Skeletal muscle tissue (tissue), 3 donors: ENCODE measurements at regions not wholly inside any gene's neighbourhood (a gene's known extent, or its start where the extent isn't known, plus 50 kb on each side); places are given as distances from the start of the nearest gene placed in this dataset.

Experiments
- H3K27ac ChIP-seq: one replicate; pipeline ENCODE4 v1.7.0; 2013; ENCODE audit warnings: mild to moderate bottlenecking, low read depth, low read length, inconsistent platforms
- H3K27me3 ChIP-seq, 3 donors: one replicate each; pipeline ENCODE4 v1.7.0; 2013; ENCODE audit warnings: low read length in 3 of 3; ENCODE audit not compliant: control insufficient read depth in 3 of 3, insufficient read depth in 3 of 3
- H3K36me3 ChIP-seq, 3 donors: one replicate each; pipeline ENCODE4 v1.7.0; 2013; ENCODE audit warnings: low read length in 3 of 3; ENCODE audit not compliant: control insufficient read depth in 3 of 3, insufficient read depth in 3 of 3
- H3K4me1 ChIP-seq, 3 donors: one replicate each; pipeline ENCODE4 v1.7.0; 2013; ENCODE audit warnings: low read length in 3 of 3, mild to moderate bottlenecking in 3 of 3; ENCODE audit not compliant: control insufficient read depth in 3 of 3, insufficient read depth in 3 of 3
- H3K4me3 ChIP-seq, 3 donors: one replicate each; pipeline ENCODE4 v1.7.0; 2013; ENCODE audit warnings: low read length in 3 of 3
- H3K9ac ChIP-seq, 3 donors: one replicate each; pipeline ENCODE4 v1.7.0; 2013; ENCODE audit warnings: low read length in 3 of 3, mild to moderate bottlenecking in 3 of 3, moderate library complexity in 2 of 3, low read depth in 1 of 3
- H3K9me3 ChIP-seq, 3 donors: one replicate each; pipeline ENCODE4 v1.7.0; 2013; ENCODE audit warnings: low read length in 3 of 3; ENCODE audit not compliant: control insufficient read depth in 3 of 3
- donor health status: Osteomylitis.

GRCh38 chr12:67436230-67436629 lies 167.1 kb downstream of the CAND1 start:
- H3K4me3 ChIP-seq, result no peak overlapping the region
- H3K36me3 ChIP-seq, result no peaks in the 10 kb centered on the region
- H3K27me3 ChIP-seq, result no peaks in the 10 kb centered on the region
- H3K9ac ChIP-seq, result no peak overlapping the region
- H3K9me3 ChIP-seq, result no peaks in the 10 kb centered on the region
- peak overlapping the region; percentile 62 for H3K27ac ChIP-seq
- peaks cover 11 to 37% (median 15%) of the 10 kb centered on the region in 3 donors for H3K4me1 ChIP-seq

DNA sequence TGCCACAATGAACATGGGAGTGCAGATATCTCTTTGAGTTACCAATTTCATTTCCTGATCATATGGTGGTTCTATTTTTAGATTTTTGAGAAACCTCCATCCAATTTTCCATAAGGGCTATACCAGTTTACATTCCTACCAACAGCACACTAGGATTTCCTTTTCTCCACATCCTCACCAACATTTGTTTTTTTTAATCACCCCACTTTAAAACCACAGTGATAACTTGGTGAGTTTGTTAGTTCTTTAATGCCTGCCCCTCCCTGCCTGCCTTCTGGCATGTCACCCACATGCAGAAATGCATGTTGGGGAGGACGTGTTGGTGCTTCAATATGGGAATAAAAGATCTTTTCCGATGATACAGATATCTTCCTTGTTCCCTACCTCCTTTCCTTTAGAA lies 167.9 kb downstream of the CAND1 start:
- H3K9me3 ChIP-seq, result no peaks in the 10 kb centered on the region
- H3K4me3 ChIP-seq, result no peak overlapping the region
- H3K36me3 ChIP-seq, result no peaks in the 10 kb centered on the region
- peaks cover 12 to 38% (median 13%) of the 10 kb centered on the region in 3 donors for H3K4me1 ChIP-seq
- no peak overlapping the region for H3K9ac ChIP-seq
- no peak overlapping the region for H3K27ac ChIP-seq
- no peaks in the 10 kb centered on the region for H3K27me3 ChIP-seq

- Histone ChIP-seq H3K9me3 (no peaks in the 10 kb centered on the region), H3K4me1 (peaks cover 17 to 40% (median 19%) of the 10 kb centered on the region in 3 donors), H3K36me3 (no peaks in the 10 kb centered on the region), H3K9ac (no peak overlapping the region), H3K4me3 (no peak overlapping the region), H3K27me3 (no peaks in the 10 kb centered on the region), H3K27ac (no peak overlapping the region)
Measured at GRCh38 chr12:67439611-67440010, 170.5 kb downstream of the CAND1 start.

- Histone ChIP-seq H3K4me3 (peak overlapping the region; percentile 63 to 67 (median 65)), H3K9me3 (no peaks in the 10 kb centered on the region), H3K27me3 (no peaks in the 10 kb centered on the region), H3K36me3 (no peaks in the 10 kb centered on the region), H3K9ac (peak overlapping the region; percentile 73 to 82 (median 80)), H3K4me1 (peaks cover 10 to 20% (median 13%) of the 10 kb centered on the region in 3 donors), H3K27ac (peak overlapping the region; percentile 92)
Measured at GRCh38 chr12:67441736-67442346, 172.7 kb downstream of the CAND1 start.

- Histone ChIP-seq H3K27me3 (no peaks in the 10 kb centered on the region), H3K4me3 (peak overlapping the region; percentile 63 to 67 (median 65)), H3K9me3 (no peaks in the 10 kb centered on the region), H3K4me1 (peaks cover 10 to 18% (median 13%) of the 10 kb centered on the region in 3 donors), H3K9ac (peak overlapping the region; percentile 73 to 82 (median 80)), H3K36me3 (no peaks in the 10 kb centered on the region), H3K27ac (peak overlapping the region; percentile 92)
Measured at GRCh38 chr12:67442347-67442841, 173.2 kb downstream of the CAND1 start.

- Histone ChIP-seq H3K36me3 (no peaks in the 10 kb centered on the region), H3K27ac (peak overlapping the region; percentile 92)
Measured at GRCh38 chr12:67442896-67443295, 173.7 kb downstream of the CAND1 start.

DNA sequence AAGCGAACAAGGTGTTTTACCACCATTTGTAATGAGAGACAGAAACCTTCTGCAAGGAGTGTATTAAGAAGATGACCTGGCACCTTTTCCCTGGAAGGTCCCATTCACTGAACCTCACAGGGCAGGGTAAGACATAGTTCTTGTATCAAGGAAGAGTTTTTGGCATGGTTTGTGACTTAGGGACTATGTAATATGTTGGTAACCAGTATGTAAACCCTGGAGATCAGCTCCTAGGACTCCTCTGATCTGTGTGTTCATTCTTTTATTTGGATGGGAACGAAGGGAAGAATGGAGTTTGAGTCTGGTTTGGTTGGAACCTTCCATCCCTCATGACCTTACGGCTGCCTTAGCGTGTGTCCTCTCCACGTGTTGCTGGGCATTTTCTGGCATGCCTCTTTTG lies 175.4 kb downstream of the CAND1 start:
- Histone ChIP-seq H3K4me1 (peaks cover 10 to 19% (median 13%) of the 10 kb centered on the region in 3 donors), H3K36me3 (no peaks in the 10 kb centered on the region), H3K27me3 (no peaks in the 10 kb centered on the region), H3K27ac (no peak overlapping the region), H3K4me3 (no peak overlapping the region), H3K9me3 (no peaks in the 10 kb centered on the region), H3K9ac (no peak overlapping the region)

More at GRCh38 chr12:67442896-67443295, 173.7 kb downstream of the CAND1 start:
- no peaks in the 10 kb centered on the region for H3K9me3 ChIP-seq
- no peaks in the 10 kb centered on the region for H3K27me3 ChIP-seq
- peaks cover 10 to 18% (median 13%) of the 10 kb centered on the region in 3 donors for H3K4me1 ChIP-seq
- H3K4me3 ChIP-seq, result peak overlapping the region in 1 of 3 donors; percentile 67
- peak overlapping the region; percentile 73 to 82 (median 80) for H3K9ac ChIP-seq

DNA sequence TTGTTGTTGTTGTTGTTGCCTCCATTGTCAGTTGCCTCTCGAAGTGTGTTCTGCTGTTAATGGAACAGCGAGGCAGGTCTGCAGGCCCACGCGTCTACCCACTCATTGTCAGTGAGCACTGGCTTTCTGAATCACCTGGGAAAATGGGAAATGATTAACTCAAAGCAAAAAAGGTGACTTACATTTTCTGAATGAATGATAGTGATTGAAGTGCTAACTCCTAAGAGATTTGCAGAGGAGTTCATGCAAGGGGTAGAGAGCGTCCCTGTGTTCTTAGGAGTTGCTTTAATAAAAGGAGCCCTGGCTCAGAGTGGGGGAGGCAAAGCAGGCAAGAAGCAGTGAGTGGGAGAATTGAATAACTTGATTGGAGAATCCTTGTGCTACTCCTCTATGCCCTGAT lies 177.6 kb downstream of the CAND1 start:
- Histone ChIP-seq H3K4me1 (peaks cover 4 to 16% (median 7%) of the 10 kb centered on the region in 3 donors), H3K4me3 (no peak overlapping the region), H3K36me3 (no peaks in the 10 kb centered on the region), H3K9me3 (no peaks in the 10 kb centered on the region), H3K9ac (no peak overlapping the region), H3K27ac (no peak overlapping the region), H3K27me3 (no peaks in the 10 kb centered on the region)

- peaks cover 4 to 14% (median 7%) of the 10 kb centered on the region in 3 donors for H3K4me1 ChIP-seq
- H3K9me3 ChIP-seq, result no peaks in the 10 kb centered on the region
- no peak overlapping the region for H3K27ac ChIP-seq
- H3K27me3 ChIP-seq, result no peaks in the 10 kb centered on the region
- H3K4me3 ChIP-seq, result no peak overlapping the region
- H3K36me3 ChIP-seq, result no peaks in the 10 kb centered on the region
- no peak overlapping the region for H3K9ac ChIP-seq
Measured at GRCh38 chr12:67447180-67447579, 178.0 kb downstream of the CAND1 start.

GRCh38 chr12:67449591-67450052 lies 180.5 kb downstream of the CAND1 start:
- H3K27me3 ChIP-seq, result no peaks in the 10 kb centered on the region
- H3K36me3 ChIP-seq, result no peaks in the 10 kb centered on the region
- no peak overlapping the region for H3K27ac ChIP-seq
- H3K9ac ChIP-seq, result no peak overlapping the region
- peaks cover 0 to 6% (median 0%) of the 10 kb centered on the region in 3 donors for H3K4me1 ChIP-seq
- H3K4me3 ChIP-seq, result no peak overlapping the region
- H3K9me3 ChIP-seq, result no peaks in the 10 kb centered on the region
